A172 (cell line): ENCODE measurements at regions not wholly inside any gene's neighbourhood (a gene's known extent, or its start where the extent isn't known, plus 50 kb on each side); places are given as distances from the start of the nearest gene placed in this dataset.
"Not testable (repeated sequence)": the region's sequence is repeated elsewhere in the genome, so short reads cannot be mapped to it uniquely, and the experiment has no call there.

ENCODE experiments used
- DNase-seq: peaks from one replicate; pipeline ENCODE4 v3.0.0-alpha.2; 2015; ENCODE audit warnings: low spot score

GRCh38 chr2:204143216-204144014 is 206.9 kb downstream of the ICOS start:
- no peak for DNase-seq

DNA sequence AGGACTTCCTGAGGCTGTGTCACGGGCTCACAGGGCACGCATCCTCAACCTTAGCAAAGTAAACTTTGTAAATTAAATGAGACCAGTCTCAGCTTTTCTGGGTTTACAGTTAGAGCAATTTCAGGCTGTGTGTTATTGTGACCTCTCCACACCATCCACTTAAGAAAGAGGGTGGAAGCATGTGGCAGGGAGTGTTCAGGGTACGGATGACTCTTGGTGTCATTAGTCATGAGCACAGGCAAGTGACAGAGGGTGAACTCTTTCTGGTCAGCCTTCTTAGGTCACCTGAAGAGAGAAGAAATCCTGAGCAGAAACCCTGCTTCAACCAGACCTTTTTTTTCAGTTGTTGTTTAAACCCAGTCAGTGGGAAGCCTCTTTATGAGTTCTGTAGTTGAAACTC is 207.9 kb downstream of the ICOS start:
- DNase-seq: no peak

DNA sequence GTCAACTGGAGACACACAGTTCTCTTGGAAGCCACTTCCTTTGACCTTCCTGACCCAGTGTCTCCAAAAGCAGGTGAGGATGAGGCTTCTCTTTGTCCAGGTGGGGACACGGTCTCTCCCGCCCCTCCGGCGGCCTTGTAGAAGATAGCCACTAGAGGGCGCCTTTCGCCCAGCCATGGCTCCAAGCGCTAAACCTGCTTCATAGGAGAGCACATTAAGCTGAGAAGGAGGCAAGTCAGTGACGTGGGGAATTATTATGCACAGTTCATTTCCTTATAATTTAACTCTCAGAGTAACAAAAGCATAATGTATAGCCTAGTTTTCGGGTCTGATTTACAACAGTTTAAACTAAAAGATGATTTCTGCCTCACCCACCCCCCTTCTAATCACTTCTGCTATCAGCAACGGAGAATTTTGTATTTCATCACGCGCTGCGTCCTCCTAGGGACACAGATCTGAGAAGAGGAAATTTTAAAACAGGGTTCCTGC is 208.7 kb downstream of the ICOS start:
- peak; percentile 71 for DNase-seq

DNA sequence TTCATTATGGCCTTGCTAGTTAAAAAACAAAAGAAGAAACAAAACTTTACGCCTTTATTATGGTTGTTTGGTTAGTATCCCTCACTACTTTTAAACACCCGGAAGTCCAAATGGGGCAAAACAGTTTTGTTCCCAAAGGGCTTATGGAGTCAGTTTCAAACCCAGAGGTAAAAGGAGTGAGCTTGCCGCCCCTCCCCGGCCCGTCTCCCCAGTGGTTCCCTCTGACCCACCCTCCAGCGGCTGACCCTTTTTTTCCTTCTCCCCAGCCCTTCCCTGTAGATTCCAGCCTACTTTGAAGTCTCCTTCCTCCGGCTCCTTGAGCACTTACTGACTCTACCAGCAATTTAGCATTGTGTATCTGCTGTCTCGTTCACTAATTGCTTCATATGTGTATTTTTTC is 209.2 kb downstream of the ICOS start:
- DNase-seq: no peak

DNA sequence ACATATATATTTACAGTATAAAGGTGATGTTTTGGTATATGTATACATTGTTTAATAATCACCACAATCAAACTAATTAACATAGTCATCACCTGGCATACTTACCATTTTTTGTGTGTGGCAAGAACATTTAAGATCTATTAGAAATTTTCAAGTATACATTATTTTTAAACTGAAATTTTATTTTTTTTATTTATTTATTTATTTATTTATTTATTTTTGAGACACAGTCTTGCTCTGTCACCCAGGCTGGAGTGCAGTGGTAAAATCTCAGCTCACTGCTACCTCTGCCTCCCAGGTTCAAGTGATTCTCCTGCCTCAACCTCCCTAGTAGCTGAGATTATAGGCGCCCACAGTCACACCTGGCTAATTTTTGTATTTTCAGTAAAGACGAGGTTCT is 210.5 kb downstream of the ICOS start:
- not testable (repeated sequence) for DNase-seq

DNA sequence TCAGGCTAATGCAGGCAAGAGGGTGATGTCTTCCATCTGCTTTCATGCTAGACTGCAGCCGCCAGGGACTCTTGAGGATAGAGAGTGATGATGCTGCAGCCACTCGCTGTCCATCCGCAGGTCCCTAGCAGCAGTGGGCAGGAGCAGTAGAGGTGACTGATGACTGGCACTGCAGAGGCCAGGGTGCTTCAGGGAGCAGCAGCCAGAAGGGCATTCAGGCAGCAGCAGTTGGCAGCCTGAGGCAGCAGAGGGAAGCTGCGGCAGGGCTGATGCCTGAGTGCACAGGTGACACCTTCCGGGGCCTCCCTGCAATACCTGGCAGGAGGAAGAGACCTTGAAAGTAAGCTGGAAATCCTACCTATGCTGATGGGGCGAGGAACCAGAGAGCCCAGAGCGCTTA is 214.2 kb downstream of the ICOS start:
- no peak for DNase-seq

GRCh38 chr2:204152616-204153015 is 216.1 kb downstream of the ICOS start:
- no peak for DNase-seq

- no peak for DNase-seq
These were observed 218.3 kb downstream of the ICOS start for GRCh38 chr2:204154863-204155262.

DNA sequence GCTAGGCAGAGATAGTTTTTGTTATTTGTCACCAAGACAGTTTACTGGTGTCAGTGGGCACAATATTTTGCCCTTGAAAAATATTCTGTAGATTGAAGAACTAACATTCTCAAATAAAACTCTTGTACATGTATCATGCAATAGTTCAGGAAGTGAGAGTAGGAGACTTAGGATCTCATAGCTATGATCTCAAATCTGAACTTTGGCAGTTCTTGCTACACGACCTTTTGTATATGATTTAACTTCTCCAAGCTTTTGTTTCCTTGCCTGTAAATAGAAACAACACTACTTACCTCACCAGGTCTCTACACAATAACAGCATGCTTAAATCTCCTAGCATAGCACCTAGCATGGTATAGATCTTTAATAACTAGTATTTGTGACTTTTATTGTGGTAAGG is 219.9 kb downstream of the ICOS start:
- DNase-seq: no peak

DNA sequence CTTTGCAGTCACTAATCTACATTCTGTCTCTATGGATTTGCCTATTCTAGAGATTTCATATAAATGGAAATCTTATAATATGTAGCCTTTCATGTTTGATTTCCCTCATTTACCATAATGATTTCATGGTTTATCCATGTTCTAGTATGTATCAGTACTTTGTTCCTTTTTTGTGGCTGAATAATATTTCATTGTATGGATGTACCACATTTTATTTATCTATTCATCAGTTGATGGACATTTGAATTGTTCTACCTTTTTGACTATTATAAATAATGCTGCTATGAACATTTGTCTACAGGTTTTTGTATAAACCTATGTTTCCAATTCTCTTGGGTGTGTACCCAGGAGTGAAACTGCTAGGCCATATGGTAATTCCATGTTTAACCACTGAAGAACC is 221.1 kb downstream of the ICOS start:
- DNase-seq: no peak

DNA sequence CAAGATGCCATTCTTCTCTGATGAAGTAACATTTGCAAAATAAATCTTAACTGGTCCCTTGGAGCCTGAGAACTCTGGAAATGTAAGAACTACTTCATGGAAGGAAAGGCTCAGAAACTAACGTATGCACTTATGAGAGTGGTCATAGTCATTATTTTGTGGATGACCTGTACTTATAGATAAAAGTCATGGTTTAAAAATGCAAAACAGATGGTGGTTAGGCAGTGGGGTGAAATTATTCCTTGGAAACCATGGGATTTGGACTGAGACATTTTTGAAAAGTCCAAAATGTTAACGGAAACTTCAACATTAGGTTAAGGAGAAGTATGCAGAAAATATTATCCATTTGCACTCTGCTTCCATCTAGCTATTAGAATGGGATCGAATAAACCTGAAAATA is 223.0 kb downstream of the ICOS start:
- DNase-seq: no peak

DNA sequence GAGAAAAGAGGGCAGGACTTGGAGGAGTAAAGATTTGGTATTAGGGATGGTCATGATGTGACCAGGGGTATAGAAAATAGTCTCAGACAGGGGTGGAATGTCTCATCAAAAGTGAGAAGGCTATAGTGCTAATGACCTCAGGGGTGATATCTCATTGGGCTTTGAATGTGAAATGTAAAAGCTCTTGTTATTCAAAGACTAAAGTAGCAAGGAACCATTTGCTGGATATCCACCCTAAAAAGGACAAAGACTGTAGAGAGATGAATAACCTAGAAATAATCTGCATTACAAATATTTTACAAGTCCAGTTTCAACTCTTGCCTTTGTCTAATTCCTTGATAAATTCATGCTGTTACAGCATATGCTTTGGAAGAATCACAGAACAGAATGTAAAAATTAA is 224.4 kb downstream of the ICOS start:
- no peak for DNase-seq

DNA sequence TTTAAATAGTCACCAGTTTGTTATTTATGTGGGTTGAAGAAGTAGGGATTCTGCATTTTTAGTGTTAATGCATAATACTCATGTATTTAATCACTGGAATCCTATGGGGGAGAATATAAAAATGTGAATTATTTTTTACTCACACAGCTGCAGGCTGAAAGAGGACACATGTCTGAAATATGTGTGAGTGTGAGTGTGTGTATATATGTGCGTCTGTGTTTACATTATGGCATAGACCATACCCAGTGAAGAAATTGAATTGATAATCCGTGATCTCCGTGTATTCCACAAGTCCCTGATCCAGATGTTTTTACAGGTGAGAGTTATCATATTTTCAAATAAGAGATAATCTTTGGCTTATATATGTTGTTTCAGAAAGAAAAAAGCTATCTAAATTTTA is 225.3 kb downstream of the ICOS start:
- DNase-seq: no peak

GRCh38 chr2:204166961-204167360 is 230.4 kb downstream of the ICOS start:
- no peak for DNase-seq

GRCh38 chr2:204167670-204168069 is 231.1 kb downstream of the ICOS start:
- DNase-seq: not testable (repeated sequence)

DNA sequence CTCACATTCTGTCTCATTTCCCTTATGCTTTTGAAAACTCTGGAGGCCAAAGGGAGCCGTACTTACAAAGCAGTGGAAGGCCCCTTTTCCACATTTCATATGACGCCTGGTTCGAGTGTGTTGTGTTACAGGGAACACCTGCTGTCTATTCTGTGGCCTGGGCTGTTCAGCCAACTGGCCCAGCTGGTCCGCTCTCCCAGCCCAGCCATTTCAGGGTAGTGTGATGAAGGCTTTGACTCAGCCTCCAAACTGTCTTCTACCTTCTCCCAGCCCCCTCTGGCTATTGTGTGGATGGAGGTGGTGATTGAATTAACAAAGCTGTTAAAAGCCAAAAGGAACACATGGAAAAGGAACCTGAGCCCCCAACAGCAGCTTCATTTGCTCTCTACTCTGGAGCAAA is 233.8 kb downstream of the ICOS start:
- no peak for DNase-seq

DNA sequence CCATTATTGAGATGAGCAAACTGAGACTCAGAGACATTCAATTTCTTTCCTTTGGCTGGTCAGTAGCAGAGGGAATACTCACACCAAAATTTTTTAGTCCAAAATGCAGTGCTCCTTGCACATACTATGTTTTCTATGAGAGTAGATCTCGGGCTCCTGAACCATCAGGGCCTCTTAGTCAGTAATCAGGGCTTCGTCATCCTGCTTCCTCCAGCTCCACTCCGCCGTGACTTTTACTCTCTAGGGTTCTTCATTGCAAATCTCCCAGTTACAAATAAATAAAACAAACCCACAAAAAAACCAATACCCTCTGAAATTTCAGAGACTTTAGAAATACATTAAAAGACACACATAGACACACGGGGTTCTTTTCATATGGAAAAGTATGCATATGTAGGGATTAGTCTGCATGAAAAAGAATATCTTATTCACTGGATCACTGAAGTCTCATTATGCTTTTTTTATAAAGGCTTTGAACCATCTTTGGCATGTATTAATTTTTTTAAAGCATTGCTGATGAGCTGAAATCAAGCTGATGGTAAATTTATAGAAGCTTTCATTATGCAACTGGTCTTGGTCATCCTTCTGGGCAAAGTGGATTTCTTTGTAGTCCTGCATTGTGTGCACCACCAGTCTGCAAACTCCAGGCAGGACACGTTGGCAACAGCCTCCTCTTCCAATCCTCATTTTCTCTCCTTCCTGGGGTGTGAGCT is 235.0 kb downstream of the ICOS start:
- no peak for DNase-seq

GRCh38 chr2:204172145-204172600 is 235.6 kb downstream of the ICOS start:
- DNase-seq: no peak

GRCh38 chr2:204174034-204174433 is 237.5 kb downstream of the ICOS start:
- no peak for DNase-seq

GRCh38 chr2:204175552-204176271 is 239.1 kb downstream of the ICOS start:
- DNase-seq: no peak

GRCh38 chr2:204176306-204176705 is 239.7 kb downstream of the ICOS start:
- no peak for DNase-seq

- DNase-seq: no peak
These were observed 240.9 kb downstream of the ICOS start for GRCh38 chr2:204177251-204177976.
